Head of caudate nucleus (tissue), 42 donors: ENCODE measurements at regions not wholly inside any gene's neighbourhood (a gene's known extent, or its start where the extent isn't known, plus 50 kb on each side); places are given as distances from the start of the nearest gene placed in this dataset.
"Not testable (repeated sequence)": the region's sequence is repeated elsewhere in the genome, so short reads cannot be mapped to it uniquely, and the experiment has no call there.

Source experiments
- DNase-seq, 42 donors: peaks; one replicate each; pipeline versions ENCODE4 v3.0.0 to v3.0.0-alpha.2; 2020 to 2021; ENCODE audit warnings: mixed read lengths in 7 of 42
- intact Hi-C: fragments of 100-400 bp; cut with DNase I; formaldehyde crosslinking; loops from one replicate; pipeline ENCODE4 v1.15.0; 2022

- intact Hi-C loops = not testable (repeated sequence)
Observed at GRCh38 chr11:71782229-71782861, 50.7 kb upstream of the DEFB108B start.

GRCh38 chr11:71783191-71783590 is 49.8 kb upstream of the DEFB108B start:
- intact Hi-C loops = not testable (repeated sequence)
- peak in 7 of 42 donors; percentile 13 to 54 (median 36) for DNase-seq

More at GRCh38 chr11:71782229-71782861, 50.7 kb upstream of the DEFB108B start:
- DNase-seq = not testable (repeated sequence)
